H9 (cell line): ENCODE measurements at regions not wholly inside any gene's neighbourhood (a gene's known extent, or its start where the extent isn't known, plus 50 kb on each side); places are given as distances from the start of the nearest gene placed in this dataset.

ENCODE experiments used
- DNase-seq: peaks from one replicate; pipeline ENCODE4 v3.0.0-alpha.2; 2017
- H2AFZ ChIP-seq: one replicate; pipeline ENCODE4 v1.6.1; 2013; ENCODE audit warnings: mild to moderate bottlenecking, low read length, control low read depth, moderate library complexity
- H2AK5ac ChIP-seq: 2 replicates; pipeline ENCODE4 v1.6.1; 2013; ENCODE audit warnings: low read length, control low read depth, mixed read lengths; ENCODE audit not compliant: insufficient read length
- H2BK120ac ChIP-seq: one replicate; pipeline ENCODE4 v1.6.1; 2013; ENCODE audit warnings: low read depth, mild to moderate bottlenecking, low read length, control low read depth, inconsistent platforms; ENCODE audit not compliant: poor library complexity, severe bottlenecking
- H2BK12ac ChIP-seq: 2 replicates; pipeline ENCODE4 v1.6.1; 2013; ENCODE audit warnings: low read length, control low read depth, mixed read lengths, low read depth; ENCODE audit not compliant: insufficient read length
- H2BK15ac ChIP-seq: 2 replicates; pipeline ENCODE4 v1.6.1; 2013; ENCODE audit warnings: low read depth, low read length, control low read depth
- H2BK20ac ChIP-seq: one replicate; pipeline ENCODE4 v1.6.1; 2013; ENCODE audit warnings: low read depth, mild to moderate bottlenecking, low read length, control low read depth, inconsistent platforms; ENCODE audit not compliant: poor library complexity, severe bottlenecking
- H2BK5ac ChIP-seq: 2 replicates; pipeline ENCODE4 v1.6.1; 2013; ENCODE audit warnings: low read length, control low read depth, mixed read lengths; ENCODE audit not compliant: insufficient read length
- H3K14ac ChIP-seq: 2 replicates; pipeline ENCODE4 v1.6.1; 2013; ENCODE audit warnings: low read length, control low read depth; ENCODE audit not compliant: insufficient read depth
- H3K18ac ChIP-seq: 2 replicates; pipeline ENCODE4 v1.6.1; 2013; ENCODE audit warnings: low read depth, mild to moderate bottlenecking, mixed read lengths, low read length, control low read depth; ENCODE audit not compliant: insufficient read length
- H3K23ac ChIP-seq: 2 replicates; pipeline ENCODE4 v1.6.1; 2013; ENCODE audit warnings: low read length, control low read depth, mixed read lengths, low read depth; ENCODE audit not compliant: insufficient read length
- H3K23me2 ChIP-seq: 2 replicates; pipeline ENCODE4 v1.6.1; 2013; ENCODE audit warnings: low read depth, mild to moderate bottlenecking, mixed read lengths, low read length, control low read depth; ENCODE audit not compliant: insufficient read length, poor library complexity, severe bottlenecking
- H3K27ac ChIP-seq: 2 replicates; pipeline ENCODE4 v1.5.1; 2013; ENCODE audit warnings: low read length, control low read depth, mixed read lengths, low read depth; ENCODE audit not compliant: insufficient read length
- H3K27me3 ChIP-seq: 2 replicates; pipeline ENCODE4 v1.6.1; 2013; ENCODE audit warnings: low read length, control low read depth, inconsistent platforms; ENCODE audit not compliant: insufficient read depth
- H3K4ac ChIP-seq: 2 replicates; pipeline ENCODE4 v1.6.1; 2013; ENCODE audit warnings: low read depth, mild to moderate bottlenecking, control low read depth, inconsistent platforms, low read length, moderate library complexity
- H3K4me1 ChIP-seq: 2 replicates; pipeline ENCODE4 v1.6.1; 2013; ENCODE audit warnings: low read length, control low read depth, inconsistent platforms; ENCODE audit not compliant: insufficient read depth
- H3K4me2 ChIP-seq: 2 replicates; pipeline ENCODE4 v1.6.1; 2013; ENCODE audit warnings: low read length, control low read depth, mixed read lengths; ENCODE audit not compliant: insufficient read length, insufficient read depth
- H3K56ac ChIP-seq: 2 replicates; pipeline ENCODE4 v1.6.1; 2013; ENCODE audit warnings: low read depth, mild to moderate bottlenecking, mixed read lengths, low read length, control low read depth; ENCODE audit not compliant: insufficient read length
- H3K79me1 ChIP-seq: 2 replicates; pipeline ENCODE4 v1.6.1; 2013; ENCODE audit warnings: low read depth, mild to moderate bottlenecking, moderate library complexity, low read length, control low read depth, inconsistent platforms; ENCODE audit not compliant: insufficient read depth, poor library complexity, severe bottlenecking
- H3K79me2 ChIP-seq: 2 replicates; pipeline ENCODE4 v1.6.1; 2013; ENCODE audit warnings: low read length, control low read depth, inconsistent platforms; ENCODE audit not compliant: insufficient read depth
- H3K9ac ChIP-seq: 2 replicates; pipeline ENCODE4 v1.6.1; 2013; ENCODE audit warnings: low read length, control low read depth, mixed read lengths; ENCODE audit not compliant: insufficient read length; ENCODE audit errors: extremely low read depth
- H3K9me3 ChIP-seq: one replicate; pipeline ENCODE4 v1.6.1; 2013; ENCODE audit warnings: low read depth, low read length, inconsistent platforms; ENCODE audit not compliant: control insufficient read depth
- H3T11ph ChIP-seq: one replicate; pipeline ENCODE4 v1.6.1; 2013; ENCODE audit warnings: mild to moderate bottlenecking, low read length, control low read depth, inconsistent platforms
- H4K20me1 ChIP-seq: one replicate; pipeline ENCODE4 v1.6.1; 2013; ENCODE audit not compliant: control insufficient read depth, insufficient read length, insufficient read depth
- H4K5ac ChIP-seq: 2 replicates; pipeline ENCODE4 v1.6.1; 2013; ENCODE audit warnings: low read depth, mild to moderate bottlenecking, mixed read lengths, low read length, control low read depth; ENCODE audit not compliant: insufficient read length
- H4K8ac ChIP-seq: replicated peaks from 2 replicates; pipeline ENCODE4 v1.6.1; 2013; ENCODE audit warnings: low read length, control low read depth, mixed read lengths, low read depth; ENCODE audit not compliant: insufficient read length
- H4K91ac ChIP-seq: 2 replicates; pipeline ENCODE4 v1.6.1; 2013; ENCODE audit warnings: low read depth, mild to moderate bottlenecking, moderate library complexity, mixed read lengths, low read length, control low read depth; ENCODE audit not compliant: insufficient read length
- H3K27ac Mint-ChIP-seq, 3 experiments: 2 replicates in 2 of 3; 3 replicates in 1 of 3; pipeline ENCODE4 v1.8.0; 2020 to 2021; ENCODE audit warnings: mixed read lengths in 3 of 3, mild to moderate bottlenecking in 1 of 3, moderate library complexity in 1 of 3
- H3K27me3 Mint-ChIP-seq: 2 replicates; pipeline ENCODE4 v1.8.0; 2021; ENCODE audit warnings: low read depth, mild to moderate bottlenecking, moderate library complexity, mixed read lengths
- H3K36me3 Mint-ChIP-seq, 3 experiments: 2 replicates in 2 of 3; 3 replicates in 1 of 3; pipeline ENCODE4 v1.8.0; 2020 to 2021; ENCODE audit warnings: low read depth in 3 of 3, mixed read lengths in 3 of 3; ENCODE audit not compliant: insufficient read depth in 1 of 3
- H3K4me1 Mint-ChIP-seq, 2 experiments: 2 replicates each; pipeline ENCODE4 v1.8.0; 2020; ENCODE audit warnings: mixed read lengths in 2 of 2
- H3K4me3 Mint-ChIP-seq, 2 experiments: 2 replicates in 1 of 2; 3 replicates in 1 of 2; pipeline ENCODE4 v1.8.0; 2020 to 2021; ENCODE audit warnings: mild to moderate bottlenecking in 2 of 2, mixed read lengths in 2 of 2, moderate library complexity in 1 of 2
- H3K9me3 Mint-ChIP-seq, 2 experiments: 2 replicates in 1 of 2; 3 replicates in 1 of 2; pipeline ENCODE4 v1.8.0; 2020; ENCODE audit warnings: mild to moderate bottlenecking in 2 of 2, mixed read lengths in 2 of 2, moderate library complexity in 1 of 2
- WGBS: extraction: QIAGEN DNeasy Blood & Tissue Kit; methylation state at CpG from one replicate; pipeline ENCODE4 v1.1.7; 2013; ENCODE audit warnings: missing lambda C conversion rate, low lambda C conversion rate, mixed read lengths; ENCODE audit not compliant: insufficient read length; ENCODE audit errors: extremely low coverage; 5-methylcytosine and 5-hydroxymethylcytosine counted together
- TF ChIP-seq, protein P1 (sequence below): fragments of 200-600 bp; sonication (generic); conservative IDR thresholded peaks from 3 replicates; pipeline ENCODE4 v1.8.0; 2021; ENCODE audit warnings: antibody characterized with exemption, mild to moderate bottlenecking

DNA sequence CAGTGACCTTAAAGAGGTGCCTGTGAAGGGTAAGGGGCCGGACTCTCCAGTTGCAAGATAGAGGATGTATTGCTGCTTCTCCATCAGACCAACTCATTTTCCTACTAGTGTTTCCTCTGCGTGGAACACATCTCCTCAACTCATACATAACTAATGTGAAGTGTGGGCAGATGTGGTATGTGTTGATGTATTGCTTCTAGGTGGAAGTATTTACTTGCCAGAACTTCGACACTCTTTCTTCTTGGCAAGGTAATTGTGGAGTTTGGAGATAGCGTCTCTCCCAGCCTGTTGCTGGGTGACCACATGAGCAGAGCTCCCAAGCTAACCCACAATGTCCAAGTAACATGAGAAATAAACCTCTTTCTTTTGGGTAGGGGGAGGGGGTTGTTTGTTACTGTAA is 456.9 kb downstream of the DYNC2H1 start:
- Histone ChIP-seq H3K4me2 (no peak overlapping the region), H3K23me2 (no peaks in the 10 kb centered on the region), H3K18ac (no peak overlapping the region), H3K79me2 (no peaks in the 10 kb centered on the region), H2AFZ (no peak overlapping the region), H2BK120ac (no peak overlapping the region), H3K9me3 (no peaks in the 10 kb centered on the region), H4K20me1 (no peaks in the 10 kb centered on the region), H3K27ac (no peak overlapping the region), H3K79me1 (no peaks in the 10 kb centered on the region), H3K56ac (no peak overlapping the region), H3K4ac (no peak overlapping the region), H2AK5ac (no peak overlapping the region), H3K4me1 (no peaks in the 10 kb centered on the region), H3K23ac (no peak overlapping the region), H2BK12ac (no peak overlapping the region), H4K5ac (no peak overlapping the region), H2BK5ac (no peak overlapping the region), H3T11ph (no peak overlapping the region), H3K9ac (no peak overlapping the region), H3K14ac (no peak overlapping the region), H4K91ac (no peak overlapping the region), H2BK20ac (no peak overlapping the region), H3K27me3 (no peaks in the 10 kb centered on the region), H4K8ac (no peak overlapping the region), H2BK15ac (no peak overlapping the region)
- no peaks in the 10 kb centered on the region for H3K9me3 Mint-ChIP-seq
- peaks cover 0 to 3% of the 10 kb centered on the region in 2 experiments; a peak in 1 of 4 replicates for H3K4me1 Mint-ChIP-seq
- H3K4me3 Mint-ChIP-seq: no peak overlapping the region
- DNase-seq: no peak
- WGBS: no CpG with 5 or more reads among the region's 4 CpGs
- peaks cover 0 to 3% (median 0%) of the 10 kb centered on the region in 3 experiments; a peak in 1 of 7 replicates for H3K36me3 Mint-ChIP-seq
- no peaks in the 10 kb centered on the region for H3K27me3 Mint-ChIP-seq
- no peak overlapping the region for H3K27ac Mint-ChIP-seq
- TF ChIP-seq, protein P1, sequence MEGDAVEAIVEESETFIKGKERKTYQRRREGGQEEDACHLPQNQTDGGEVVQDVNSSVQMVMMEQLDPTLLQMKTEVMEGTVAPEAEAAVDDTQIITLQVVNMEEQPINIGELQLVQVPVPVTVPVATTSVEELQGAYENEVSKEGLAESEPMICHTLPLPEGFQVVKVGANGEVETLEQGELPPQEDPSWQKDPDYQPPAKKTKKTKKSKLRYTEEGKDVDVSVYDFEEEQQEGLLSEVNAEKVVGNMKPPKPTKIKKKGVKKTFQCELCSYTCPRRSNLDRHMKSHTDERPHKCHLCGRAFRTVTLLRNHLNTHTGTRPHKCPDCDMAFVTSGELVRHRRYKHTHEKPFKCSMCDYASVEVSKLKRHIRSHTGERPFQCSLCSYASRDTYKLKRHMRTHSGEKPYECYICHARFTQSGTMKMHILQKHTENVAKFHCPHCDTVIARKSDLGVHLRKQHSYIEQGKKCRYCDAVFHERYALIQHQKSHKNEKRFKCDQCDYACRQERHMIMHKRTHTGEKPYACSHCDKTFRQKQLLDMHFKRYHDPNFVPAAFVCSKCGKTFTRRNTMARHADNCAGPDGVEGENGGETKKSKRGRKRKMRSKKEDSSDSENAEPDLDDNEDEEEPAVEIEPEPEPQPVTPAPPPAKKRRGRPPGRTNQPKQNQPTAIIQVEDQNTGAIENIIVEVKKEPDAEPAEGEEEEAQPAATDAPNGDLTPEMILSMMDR: no peak
